SIG-M5 treated with dmso at 0.1 percent for 504 hours (cell line): ENCODE measurements at regions not wholly inside any gene's neighbourhood (a gene's known extent, or its start where the extent isn't known, plus 50 kb on each side); places are given as distances from the start of the nearest gene placed in this dataset.
"Not testable (repeated sequence)": the region's sequence is repeated elsewhere in the genome, so short reads cannot be mapped to it uniquely, and the experiment has no call there.

Experiments used
- DNase-seq: peaks from one replicate; lab custom pipeline; 2025; ENCODE audit not compliant: unreplicated experiment; lab: John Stamatoyannopoulos, UW

- no peak for DNase-seq
These were observed 208.3 kb upstream of the SHH start for GRCh38 chr7:156020566-156020965.

GRCh38 chr7:156019776-156020565 is 207.7 kb upstream of the SHH start:
- DNase-seq, result no peak

DNA sequence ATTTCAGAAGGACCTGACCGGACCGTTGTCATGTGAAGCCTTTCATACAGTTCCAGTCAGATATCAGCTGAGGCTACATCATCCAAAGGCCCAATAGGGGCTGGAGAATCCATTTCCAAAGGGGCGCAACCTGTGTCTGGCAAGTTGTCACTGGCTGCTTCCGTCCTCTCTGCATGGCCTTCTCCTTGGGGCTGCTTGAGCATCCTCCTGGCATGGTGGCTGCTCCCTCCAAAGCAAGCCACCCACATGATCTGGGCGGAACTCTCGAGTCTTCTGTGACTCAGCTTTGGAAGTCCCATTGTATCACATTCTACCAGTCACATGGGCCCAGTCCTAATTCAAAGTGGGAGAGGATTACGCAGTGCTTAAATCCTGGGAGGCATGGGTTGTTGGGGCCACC is 207.0 kb upstream of the SHH start:
- no peak for DNase-seq

- DNase-seq, result no peak
These were observed 205.8 kb upstream of the SHH start for GRCh38 chr7:156017916-156018700.

DNA sequence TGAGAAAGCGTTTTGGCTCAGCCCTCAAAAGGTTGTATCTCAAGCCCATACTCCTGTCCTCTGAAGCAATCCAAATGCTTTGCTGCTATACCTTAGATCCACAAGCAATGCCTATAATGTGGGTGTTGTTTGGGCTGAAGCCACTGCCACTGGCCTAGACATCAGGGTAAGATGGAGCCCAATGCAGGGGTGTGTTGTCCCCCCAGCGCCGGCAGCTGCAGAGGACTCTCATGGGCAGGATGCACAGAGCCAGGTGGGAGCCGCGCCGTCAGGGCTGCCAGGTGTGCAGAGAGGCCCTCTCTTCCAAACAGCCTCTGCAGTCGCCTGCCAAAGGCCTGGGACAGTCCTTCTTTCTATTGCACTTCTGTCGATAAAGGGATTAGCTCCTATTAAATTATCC is 205.2 kb upstream of the SHH start:
- DNase-seq, result no peak

GRCh38 chr7:156015237-156016020 is 203.2 kb upstream of the SHH start:
- DNase-seq, result no peak

GRCh38 chr7:156014808-156015207 is 202.5 kb upstream of the SHH start:
- DNase-seq, result no peak

- DNase-seq, result no peak
These were observed 201.9 kb upstream of the SHH start for GRCh38 chr7:156014201-156014600.

DNA sequence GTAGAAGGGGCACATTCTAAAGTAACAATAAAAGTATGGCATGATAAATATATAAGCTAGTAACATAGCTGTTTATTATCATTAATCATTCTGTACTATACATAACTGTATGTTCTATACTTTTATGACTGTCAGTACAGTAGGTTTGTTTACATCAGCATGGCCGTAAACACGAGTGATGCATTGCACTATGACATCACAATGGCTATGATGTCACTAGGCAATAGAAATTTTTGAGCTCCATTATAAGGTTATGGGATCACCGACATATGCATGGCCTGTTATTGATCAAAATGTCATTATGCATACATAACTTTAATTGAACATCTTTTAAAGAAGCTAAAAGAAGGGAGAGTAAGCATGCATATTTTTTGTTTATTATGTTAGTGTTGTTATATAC is 200.1 kb upstream of the SHH start:
- DNase-seq, result no peak

- no peak for DNase-seq
These were observed 197.3 kb upstream of the SHH start for GRCh38 chr7:156009569-156009968.

GRCh38 chr7:156006876-156007275 is 194.6 kb upstream of the SHH start:
- not testable (repeated sequence) for DNase-seq

GRCh38 chr7:156006024-156006423 is 193.8 kb upstream of the SHH start:
- no peak for DNase-seq

GRCh38 chr7:156005202-156005691 is 193.0 kb upstream of the SHH start:
- DNase-seq, result no peak

GRCh38 chr7:156004265-156005201 is 192.3 kb upstream of the SHH start:
- no peak for DNase-seq

GRCh38 chr7:156003220-156004162 is 191.2 kb upstream of the SHH start:
- DNase-seq, result no peak

DNA sequence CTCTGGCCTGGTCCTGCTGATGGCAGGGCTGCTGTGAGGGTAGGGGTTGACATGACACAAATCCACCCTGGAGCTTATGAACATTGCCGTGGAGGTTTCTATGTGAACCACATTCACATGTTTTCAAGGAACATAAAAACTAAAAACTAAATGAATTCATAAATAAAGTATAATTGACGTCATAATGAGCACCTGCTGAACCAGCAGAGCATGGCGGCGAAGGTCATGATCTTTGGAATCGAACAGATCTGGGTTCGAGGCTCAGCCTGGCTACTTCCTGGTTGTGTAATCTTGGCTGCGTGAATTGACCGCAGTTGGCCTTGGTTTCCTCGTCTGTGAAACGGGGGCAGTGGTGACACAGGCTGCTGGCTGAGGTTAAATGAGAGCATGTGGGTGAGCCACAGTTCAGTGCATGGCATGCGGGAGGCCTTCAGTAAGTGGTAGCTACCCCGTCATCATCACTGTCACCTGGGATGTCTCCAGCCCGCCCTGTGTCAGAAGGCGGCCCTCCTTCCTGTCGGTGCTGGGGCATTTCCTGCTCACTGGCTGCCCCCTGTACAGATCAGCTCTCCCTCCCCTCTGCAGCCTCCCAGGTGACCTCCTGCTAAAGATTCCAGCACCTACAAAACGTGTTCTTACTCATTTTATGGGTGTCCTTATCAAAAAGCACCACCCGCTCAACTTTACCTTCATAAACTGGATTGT is 190.3 kb upstream of the SHH start:
- no peak for DNase-seq

- no peak for DNase-seq
These were observed 189.4 kb upstream of the SHH start for GRCh38 chr7:156001496-156002260.
